SU-DHL-6 (cell line): ENCODE measurements at regions not wholly inside any gene's neighbourhood (a gene's known extent, or its start where the extent isn't known, plus 50 kb on each side); places are given as distances from the start of the nearest gene placed in this dataset.

Experiments used
- EZH2phosphoT487 ChIP-seq: fragments of 200-600 bp; sonication (generic), shearing (Covaris generic); conservative IDR thresholded peaks from 2 replicates; pipeline ENCODE4 v1.6.1; 2018; ENCODE audit warnings: mild to moderate bottlenecking, antibody characterized with exemption, low read length, moderate library complexity, mixed read lengths
- TF ChIP-seq, protein P1 (sequence below): fragments of 200-600 bp; sonication (generic); IDR thresholded peaks from one replicate; pipeline ENCODE4 v1.5.1; 2017; ENCODE audit warnings: antibody characterized with exemption, mild to moderate bottlenecking, low read length, moderate library complexity; ENCODE audit not compliant: insufficient read depth, poor library complexity, severe bottlenecking

DNA sequence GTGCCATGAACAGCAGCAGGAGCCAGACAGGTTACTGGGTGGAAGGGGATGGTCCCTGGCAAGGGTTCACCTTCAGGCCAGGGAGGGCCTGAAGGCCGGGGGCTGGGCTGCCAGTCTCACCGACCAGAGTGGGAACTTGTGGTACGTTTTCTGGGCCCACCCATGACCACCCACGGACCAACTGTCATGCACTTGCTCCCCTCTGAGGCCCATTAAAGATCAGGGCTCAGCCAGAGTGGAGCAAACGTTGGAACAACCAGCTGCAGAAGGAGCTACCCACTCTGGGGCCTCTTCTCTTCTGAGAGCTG, 436.7 kb upstream of the PRMT6 start:
- TF ChIP-seq, protein P1, sequence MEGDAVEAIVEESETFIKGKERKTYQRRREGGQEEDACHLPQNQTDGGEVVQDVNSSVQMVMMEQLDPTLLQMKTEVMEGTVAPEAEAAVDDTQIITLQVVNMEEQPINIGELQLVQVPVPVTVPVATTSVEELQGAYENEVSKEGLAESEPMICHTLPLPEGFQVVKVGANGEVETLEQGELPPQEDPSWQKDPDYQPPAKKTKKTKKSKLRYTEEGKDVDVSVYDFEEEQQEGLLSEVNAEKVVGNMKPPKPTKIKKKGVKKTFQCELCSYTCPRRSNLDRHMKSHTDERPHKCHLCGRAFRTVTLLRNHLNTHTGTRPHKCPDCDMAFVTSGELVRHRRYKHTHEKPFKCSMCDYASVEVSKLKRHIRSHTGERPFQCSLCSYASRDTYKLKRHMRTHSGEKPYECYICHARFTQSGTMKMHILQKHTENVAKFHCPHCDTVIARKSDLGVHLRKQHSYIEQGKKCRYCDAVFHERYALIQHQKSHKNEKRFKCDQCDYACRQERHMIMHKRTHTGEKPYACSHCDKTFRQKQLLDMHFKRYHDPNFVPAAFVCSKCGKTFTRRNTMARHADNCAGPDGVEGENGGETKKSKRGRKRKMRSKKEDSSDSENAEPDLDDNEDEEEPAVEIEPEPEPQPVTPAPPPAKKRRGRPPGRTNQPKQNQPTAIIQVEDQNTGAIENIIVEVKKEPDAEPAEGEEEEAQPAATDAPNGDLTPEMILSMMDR = no peak
- TF ChIP-seq EZH2phosphoT487 = no peak
